ENCODE measurements at regions not wholly inside any gene's neighbourhood (a gene's known extent, or its start where the extent isn't known, plus 50 kb on each side); places are given as distances from the start of the nearest gene placed in this dataset.

DNA sequence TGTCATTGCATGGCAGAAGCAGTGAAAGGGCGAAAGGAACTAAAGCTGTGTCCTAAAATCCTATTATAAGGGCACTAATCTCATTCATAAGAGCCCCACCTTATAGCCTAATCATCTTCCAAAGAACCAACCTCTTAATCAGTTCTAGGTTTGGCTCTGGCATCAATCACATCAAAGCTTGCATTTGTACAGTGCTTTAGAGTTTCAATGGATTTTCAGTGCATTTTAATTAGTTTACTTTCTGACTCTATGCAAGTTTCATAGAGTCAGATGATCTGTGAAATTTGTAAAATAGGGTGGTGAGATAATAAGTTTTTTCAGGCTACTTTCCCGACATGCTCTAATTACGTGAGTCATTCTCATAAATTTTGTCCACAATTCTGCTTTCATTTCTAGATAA is 341.1 kb downstream of the DIPK2A start:
- TF ChIP-seq, protein P1, sequence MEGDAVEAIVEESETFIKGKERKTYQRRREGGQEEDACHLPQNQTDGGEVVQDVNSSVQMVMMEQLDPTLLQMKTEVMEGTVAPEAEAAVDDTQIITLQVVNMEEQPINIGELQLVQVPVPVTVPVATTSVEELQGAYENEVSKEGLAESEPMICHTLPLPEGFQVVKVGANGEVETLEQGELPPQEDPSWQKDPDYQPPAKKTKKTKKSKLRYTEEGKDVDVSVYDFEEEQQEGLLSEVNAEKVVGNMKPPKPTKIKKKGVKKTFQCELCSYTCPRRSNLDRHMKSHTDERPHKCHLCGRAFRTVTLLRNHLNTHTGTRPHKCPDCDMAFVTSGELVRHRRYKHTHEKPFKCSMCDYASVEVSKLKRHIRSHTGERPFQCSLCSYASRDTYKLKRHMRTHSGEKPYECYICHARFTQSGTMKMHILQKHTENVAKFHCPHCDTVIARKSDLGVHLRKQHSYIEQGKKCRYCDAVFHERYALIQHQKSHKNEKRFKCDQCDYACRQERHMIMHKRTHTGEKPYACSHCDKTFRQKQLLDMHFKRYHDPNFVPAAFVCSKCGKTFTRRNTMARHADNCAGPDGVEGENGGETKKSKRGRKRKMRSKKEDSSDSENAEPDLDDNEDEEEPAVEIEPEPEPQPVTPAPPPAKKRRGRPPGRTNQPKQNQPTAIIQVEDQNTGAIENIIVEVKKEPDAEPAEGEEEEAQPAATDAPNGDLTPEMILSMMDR (IDR thresholded peaks at IDR 0.05): no peak
- no peak for TF ChIP-seq POLR2AphosphoS5 (IDR thresholded peaks at IDR 0.05)
- no peak for TF ChIP-seq EP300 (IDR thresholded peaks at IDR 0.05)

Measured in sigmoid colon (tissue), 4 donors.